B cell (primary cell): ENCODE measurements at regions not wholly inside any gene's neighbourhood (a gene's known extent, or its start where the extent isn't known, plus 50 kb on each side); places are given as distances from the start of the nearest gene placed in this dataset.

Experiments
- CTCF ChIP-seq: fragments of 200-600 bp; IDR thresholded peaks from one replicate; pipeline ENCODE4 v1.8.0; 2022; ENCODE audit warnings: antibody characterized with exemption, mild to moderate bottlenecking
- EZH2 ChIP-seq: IDR thresholded peaks from 2 replicates; pipeline ENCODE4 v1.6.1; 2012; ENCODE audit warnings: borderline replicate concordance, low read depth, mild to moderate bottlenecking, moderate library complexity, low read length; ENCODE audit not compliant: insufficient read depth, poor library complexity, severe bottlenecking

- no peak for TF ChIP-seq EZH2
- TF ChIP-seq CTCF, result no peak
Observed at GRCh38 chr1:157460381-157460780, 91.9 kb downstream of the FCRL5 start.
